Nucleus accumbens (tissue), 56 donors: ENCODE measurements at regions not wholly inside any gene's neighbourhood (a gene's known extent, or its start where the extent isn't known, plus 50 kb on each side); places are given as distances from the start of the nearest gene placed in this dataset.
"Not testable (repeated sequence)": the region's sequence is repeated elsewhere in the genome, so short reads cannot be mapped to it uniquely, and the experiment has no call there.

Source experiments
- DNase-seq, 56 donors: peaks; one replicate each; lab custom pipeline; 2025; lab: John Stamatoyannopoulos, UW

DNA sequence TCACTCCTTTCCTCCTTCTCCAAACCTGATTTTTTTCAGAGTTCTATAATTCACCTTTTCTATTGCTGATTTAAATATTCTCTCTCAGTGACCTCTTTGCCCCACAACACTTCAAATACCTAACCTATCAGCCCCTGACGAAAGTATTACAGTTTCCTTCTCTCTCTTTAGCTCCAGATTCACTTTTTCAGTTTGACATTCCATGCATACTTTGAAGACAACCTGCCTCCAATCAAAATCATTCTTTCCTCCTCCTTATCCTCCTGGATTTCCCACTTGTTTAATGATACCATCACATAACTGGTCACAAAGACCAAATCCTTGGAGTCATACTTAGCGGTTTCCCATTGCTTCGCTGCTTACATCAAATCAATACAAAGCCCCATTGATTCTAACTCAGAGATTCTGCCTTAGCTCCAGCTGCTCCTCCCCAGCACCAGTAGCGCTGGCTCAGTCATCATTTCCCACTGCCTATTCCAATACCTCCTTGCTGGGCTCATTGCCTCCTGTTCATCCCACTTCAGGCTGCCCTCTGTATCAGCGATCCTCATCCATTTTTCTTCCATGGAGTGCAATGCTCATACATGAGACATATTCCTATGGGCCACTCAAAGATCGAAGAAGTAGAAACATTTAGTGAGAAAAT lies 240.1 kb downstream of the ZNF92 start:
- DNase-seq: not testable (repeated sequence)

DNA sequence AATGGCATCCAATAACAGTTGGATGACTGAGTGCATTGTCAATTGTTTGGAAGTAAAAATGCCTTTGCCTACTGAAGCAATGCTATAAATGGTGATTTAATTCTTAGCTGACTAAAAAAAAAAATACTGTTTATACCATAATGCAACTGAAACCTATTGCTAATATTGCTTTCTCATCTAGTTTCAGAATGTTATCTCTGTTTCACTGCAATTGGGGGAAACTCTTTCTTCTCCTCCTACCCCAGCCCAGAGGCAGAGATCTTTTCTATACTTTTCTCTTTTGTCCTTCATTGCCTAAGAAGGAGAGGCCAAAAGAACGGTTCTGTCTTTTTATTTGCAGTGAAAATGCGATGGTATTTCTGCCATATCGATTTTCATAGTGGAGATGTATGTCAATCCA lies 242.5 kb downstream of the ZNF92 start:
- DNase-seq: not testable (repeated sequence)

DNA sequence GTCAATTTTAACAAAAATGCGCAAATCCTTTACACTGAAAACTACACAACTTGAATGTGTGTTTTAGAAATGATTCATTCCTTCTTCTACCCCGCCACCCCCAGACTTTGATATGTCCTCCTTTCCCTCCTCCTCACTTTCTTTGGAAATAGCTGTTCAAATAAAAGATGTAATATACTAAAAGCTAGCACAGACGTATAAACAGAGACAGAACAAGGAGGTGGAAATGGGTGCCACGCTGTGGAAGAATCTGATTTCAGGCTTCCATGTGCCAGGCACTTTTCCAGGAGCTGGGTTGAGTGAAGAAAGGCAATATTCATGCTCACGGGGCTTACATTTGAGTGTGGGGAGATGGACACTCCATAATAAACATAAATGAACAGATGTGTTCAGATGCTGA lies 246.6 kb downstream of the ZNF92 start:
- peak in 4 of 56 donors; percentile 0 to 13 (median 4) for DNase-seq

DNA sequence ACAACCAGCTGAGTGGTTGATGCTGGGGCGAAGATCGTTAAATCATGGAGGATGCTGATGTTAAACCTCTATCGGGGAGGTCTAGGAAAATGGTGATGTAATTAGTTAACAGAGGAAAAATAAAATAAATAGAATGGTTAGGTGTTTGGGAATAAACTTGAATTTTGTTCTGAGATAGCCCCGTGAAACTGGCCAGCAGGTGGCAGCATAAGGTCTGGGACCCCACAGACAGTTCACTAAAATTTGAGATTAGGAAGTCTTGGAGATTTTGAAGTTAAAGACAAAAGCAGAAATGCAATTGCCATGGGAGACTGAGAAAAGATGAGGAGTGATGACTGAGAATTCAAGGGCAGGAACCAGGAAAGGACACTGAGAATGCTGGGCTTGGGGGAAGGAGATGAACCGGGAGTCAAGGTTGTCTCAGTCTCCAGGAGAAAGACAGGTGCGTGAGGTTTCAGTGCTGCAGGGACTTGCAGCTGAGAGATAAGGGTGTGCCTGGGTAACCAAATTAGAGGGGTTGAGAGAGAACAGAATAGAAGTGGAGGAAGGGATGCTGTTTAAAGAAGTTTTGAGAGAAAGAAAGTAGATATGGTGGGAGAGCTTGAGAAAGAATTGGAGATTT lies 248.0 kb downstream of the ZNF92 start:
- peak in 12 of 56 donors; percentile 0 to 52 (median 8) for DNase-seq

DNA sequence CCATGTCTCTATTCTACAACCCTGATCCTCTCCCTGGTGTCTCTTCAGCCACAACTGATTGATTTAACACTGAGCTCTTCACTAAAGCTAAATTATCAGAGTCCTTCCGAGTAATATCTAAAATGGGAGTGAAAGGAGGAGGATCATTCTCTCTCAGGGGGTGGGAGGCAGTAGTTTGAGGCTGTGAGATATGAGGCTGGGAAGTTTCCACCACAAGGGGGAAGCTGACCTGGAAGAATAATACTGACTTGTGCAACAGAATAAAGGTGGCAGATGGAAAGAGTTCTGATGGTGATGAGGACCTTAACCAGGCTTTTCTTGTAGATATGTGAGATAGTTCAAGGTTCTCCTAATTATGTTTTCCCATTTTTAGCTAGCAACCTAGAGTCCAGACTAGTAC lies 241.6 kb upstream of the VKORC1L1 start:
- DNase-seq: not testable (repeated sequence)

DNA sequence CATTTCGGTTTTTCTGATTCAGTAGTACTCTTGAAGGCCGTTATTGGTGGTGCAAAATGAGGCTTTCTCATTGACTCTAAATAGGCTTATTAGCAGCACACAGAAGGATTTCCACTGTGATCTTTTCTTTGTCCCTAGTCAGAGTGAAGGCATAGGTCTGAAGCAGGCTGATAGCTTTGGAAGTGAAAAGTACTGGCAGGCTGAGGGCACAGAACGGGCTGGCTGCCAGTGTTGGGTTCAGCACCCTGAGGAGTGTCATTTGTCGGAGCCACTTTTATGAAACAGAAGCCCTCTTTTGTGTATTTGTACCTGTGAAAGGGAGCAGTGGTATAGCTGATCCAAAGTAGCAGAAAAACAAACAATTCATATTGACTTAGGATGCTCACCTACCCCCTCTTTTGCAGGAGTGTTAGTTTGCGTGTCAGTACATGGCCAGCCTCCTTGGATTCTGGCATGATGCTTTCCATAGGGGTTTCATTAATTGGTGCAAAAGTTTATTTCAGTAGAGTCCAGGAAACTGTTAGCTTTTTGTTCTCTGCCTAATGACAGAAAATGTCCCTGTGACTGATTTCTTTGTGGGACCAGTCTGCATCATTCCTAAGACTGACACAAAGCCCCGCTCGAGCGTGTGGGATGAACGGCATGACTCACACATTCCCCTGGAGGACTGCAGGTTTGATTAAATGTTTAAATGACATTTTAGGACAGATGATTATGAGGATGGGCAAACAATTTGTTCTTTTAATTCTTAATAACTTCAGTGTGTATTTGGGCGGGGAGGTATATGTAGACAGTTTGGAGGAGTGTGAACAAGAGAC lies 239.1 kb upstream of the VKORC1L1 start:
- not testable (repeated sequence) for DNase-seq

DNA sequence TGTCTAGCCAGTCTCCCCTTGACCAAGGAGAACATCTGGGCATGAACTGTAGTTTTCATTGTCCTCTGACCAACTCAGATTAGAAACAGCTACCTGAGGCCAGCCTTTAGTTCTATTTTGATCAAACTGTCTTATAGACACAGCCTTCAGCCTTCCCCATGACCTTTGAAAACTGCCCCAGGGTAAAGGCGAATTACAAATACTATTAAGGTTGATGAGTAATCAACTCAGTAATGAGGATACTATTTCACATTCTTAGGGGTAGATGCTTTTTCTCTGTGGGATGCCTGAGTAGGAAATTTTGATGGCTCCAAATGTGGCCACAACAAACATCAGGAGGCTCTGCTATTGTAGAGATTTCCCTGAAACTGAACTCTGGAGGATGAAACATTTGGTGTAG lies 234.0 kb upstream of the VKORC1L1 start:
- DNase-seq: not testable (repeated sequence)

DNA sequence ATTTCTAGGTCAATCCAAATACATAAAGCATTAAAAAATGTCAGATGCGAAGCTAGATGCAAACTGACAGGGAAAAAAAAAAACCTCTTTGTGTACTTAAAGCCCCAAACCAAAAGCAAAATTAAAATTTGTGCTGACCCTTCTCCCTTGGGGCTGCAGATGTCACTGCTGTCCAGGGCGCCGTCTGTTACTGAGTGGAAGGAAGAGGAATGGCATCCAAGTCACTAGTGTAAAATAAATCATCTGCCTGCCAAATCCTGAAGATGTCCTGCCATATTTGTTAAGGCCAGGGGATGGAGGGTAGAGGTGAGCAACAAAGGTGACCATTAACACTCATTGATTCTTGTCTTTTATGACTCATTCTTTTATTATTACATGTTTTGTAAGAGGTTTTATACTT lies 233.2 kb upstream of the VKORC1L1 start:
- DNase-seq: not testable (repeated sequence)

DNA sequence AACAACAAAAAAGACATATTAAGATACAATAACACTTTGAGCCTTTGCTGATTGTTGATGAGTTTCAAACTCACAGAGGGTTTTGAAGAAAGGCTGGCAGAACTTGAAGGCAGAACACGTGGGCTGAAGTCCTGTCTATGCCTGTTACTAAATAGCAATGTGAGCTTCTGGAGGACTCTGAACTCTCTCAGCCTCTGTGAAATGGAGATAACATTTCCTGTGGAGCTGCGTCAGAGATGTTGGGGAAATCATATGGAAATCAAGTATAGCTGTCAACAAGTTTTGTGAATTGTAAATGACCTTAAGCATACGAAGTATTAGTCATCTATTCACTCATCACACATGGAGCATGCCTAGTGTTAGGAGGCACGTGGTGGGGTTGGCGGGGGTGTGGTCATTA lies 229.4 kb upstream of the VKORC1L1 start:
- DNase-seq: not testable (repeated sequence)

DNA sequence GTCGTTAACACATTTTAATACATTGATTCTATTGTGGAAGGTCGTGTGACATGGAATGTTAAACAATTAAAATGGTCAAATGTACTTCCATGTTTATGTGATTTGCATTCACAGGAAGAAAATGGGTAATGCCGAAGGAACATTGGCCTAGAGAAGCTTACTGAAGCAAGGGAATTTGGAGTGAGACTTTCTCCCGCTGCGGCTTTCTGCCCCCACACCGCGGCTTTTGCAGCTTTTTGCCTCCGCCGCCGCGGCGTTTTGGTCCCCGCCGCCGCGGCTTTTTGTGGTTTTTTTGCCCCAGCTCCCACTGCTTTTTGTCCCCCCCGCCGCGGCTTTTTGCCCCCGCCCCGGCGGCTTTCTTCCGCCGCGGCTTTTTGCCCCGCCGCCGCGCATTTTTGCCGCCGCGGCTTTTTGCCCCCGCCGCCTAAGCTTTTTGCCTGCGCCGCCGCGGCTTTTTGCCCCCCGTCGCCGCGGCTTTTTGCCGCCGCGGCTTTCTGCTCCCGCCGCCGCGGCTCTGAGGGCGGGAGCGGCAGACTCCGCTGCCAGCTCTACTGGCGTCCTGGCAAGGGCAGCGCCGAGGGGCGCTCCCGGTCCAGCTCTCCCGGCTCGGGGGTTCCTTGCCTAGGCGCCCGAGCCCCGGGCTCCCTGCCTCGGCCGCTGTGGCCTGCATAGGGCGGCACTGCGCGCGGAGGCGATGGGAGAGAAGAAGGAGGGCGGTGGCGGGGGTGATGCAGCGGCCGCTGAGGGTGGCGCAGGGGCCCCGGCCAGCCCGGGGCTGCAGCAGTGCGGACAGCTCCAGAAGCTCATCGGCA lies 225.5 kb upstream of the VKORC1L1 start:
- DNase-seq: not testable (repeated sequence)

DNA sequence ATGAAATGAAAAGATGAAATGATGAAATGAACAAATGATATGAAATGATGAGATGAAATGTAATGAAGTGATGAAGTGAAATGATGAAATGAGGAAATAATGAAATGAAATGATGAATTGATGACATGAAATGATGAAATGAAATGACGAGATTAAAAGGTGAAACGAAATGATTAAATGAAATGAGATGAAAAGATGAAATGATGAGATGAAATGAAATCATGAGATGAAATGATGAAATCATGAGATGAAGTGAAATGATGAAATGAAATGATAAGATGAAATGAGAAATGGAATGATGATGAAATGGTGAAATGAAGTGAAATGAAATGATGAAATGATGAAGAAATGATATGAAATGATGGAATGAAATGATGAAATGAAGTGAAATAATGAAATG lies 221.7 kb upstream of the VKORC1L1 start:
- DNase-seq: not testable (repeated sequence)

DNA sequence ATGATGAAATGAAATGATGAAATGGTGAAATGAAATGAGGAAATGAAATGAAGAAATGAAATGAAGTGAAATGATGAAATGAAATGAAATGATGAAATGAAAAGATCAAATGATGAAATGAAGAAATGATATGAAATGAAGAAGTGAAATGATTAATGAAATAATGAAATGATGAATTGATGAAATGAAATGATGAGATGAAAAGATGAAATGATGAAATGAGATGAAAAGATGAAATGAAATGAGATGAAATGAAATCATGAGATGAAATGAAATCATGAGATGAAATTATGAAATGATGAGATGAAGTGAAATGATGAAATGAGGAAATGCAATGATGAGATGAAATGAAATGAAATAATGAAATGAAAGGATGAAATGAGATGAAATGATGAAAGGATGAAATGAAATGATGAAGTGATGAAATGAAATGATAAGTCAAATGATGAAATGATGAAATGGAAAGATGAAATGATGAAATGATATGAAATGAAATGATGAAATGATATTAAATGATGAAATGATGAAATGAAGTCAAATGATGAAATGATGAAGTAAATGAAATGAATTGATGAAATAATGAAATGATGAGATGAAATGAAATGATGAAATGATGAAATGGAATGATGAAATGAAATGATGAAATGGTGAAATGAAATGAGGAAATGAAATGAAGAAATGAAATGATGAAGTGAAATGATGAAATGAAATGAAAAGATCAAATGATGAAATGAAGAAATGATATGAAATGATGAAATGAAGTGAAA lies 220.9 kb upstream of the VKORC1L1 start:
- DNase-seq: not testable (repeated sequence)

DNA sequence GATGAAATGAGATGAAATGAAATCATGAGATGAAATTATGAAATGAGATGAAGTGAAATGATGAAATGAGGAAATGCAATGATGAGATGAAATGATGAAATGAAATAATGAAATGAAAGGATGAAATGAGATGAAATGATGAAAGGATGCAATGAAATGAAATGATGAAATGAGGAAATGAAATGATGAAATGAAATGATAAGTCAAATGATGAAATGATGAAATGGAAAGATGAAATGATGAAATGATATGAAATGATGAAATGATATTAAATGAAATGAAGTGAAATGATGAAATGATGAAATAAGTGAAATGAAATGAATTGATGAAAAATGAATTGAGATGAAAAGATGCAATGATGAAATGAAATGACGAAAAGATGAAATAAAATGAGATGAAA lies 220.2 kb upstream of the VKORC1L1 start:
- not testable (repeated sequence) for DNase-seq

DNA sequence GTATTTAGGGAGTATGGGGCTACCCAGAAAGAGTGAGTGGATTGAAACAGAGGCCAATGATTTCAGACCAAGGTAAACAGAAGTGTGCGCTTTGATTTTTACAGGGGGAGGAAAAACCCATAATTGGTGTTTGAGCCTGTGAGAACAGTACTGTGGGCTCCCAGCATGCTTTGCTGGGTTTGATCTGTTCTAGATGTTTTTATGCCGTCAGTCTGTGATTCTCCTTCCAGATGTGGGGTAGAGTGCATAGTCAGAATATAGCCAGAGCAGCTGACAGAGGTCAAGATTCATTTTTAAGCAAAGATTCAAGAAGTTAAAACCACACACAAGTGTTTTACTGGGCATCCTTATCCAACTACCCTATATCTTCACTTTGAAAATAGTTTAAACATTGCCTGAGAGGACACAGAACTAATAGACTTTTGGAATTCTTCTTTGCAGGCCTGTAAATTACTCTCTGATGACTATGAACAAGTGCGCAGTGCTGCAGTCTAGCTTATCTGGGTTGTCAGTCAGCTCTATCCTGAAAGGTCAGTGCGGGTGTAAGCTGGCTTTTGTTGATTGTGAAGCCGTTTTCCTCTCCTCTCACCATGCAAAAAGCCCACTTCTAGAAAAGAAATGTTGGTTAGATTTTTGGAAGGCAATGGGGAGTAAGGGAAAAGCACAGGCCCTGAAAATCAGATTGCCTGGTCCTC lies 216.2 kb upstream of the VKORC1L1 start:
- not testable (repeated sequence) for DNase-seq

DNA sequence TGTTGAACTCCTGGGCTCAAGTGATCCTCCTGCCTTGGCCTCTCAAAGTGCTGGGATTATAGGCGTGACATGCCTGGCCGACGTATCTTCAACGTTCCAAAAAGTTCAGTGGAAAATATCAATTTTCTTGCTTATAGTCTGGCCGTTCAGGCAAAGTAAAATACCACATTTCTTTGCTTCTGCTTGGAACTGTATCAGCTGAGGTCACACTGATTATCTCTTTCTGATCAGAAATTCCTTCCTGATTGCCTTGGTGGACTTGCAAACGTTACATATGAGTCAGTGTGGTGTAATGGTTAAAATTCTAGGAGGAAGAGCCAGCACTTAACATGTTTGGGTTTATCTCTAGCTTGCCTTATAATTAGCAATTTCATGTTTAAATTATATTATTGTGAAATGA lies 189.5 kb upstream of the VKORC1L1 start:
- not testable (repeated sequence) for DNase-seq

DNA sequence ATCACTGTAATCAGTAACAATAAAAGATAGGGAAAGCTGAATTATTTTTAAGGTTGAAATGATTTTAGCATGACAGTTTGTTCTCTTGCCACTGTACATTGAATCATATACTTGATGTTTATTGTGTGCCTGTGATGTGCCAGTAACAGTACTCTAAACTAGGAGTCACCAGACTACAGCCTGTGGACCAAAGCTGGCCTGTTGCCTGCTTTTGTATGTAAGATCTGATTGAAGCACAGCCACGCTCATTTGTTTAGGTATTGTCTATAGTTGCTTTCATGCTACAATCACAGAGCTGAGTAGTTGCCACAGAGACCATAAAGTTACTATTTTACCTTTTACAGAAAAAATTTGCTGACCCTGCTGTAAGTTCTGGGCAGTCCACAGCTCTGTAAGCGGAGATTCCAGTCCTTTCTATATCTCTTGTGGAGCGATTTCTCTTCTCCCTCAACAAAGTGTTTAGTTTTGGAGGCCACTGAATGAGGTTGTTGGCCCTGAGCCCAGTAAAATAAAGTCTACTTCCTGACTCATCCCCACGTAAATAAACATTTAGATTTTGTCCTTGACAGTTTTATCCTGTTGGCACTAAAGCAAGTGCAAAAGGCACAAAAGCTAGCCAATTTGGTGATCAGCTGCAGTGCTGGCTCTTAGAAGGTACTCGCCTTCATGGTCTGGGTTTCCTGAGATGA lies 173.7 kb upstream of the VKORC1L1 start:
- not testable (repeated sequence) for DNase-seq

DNA sequence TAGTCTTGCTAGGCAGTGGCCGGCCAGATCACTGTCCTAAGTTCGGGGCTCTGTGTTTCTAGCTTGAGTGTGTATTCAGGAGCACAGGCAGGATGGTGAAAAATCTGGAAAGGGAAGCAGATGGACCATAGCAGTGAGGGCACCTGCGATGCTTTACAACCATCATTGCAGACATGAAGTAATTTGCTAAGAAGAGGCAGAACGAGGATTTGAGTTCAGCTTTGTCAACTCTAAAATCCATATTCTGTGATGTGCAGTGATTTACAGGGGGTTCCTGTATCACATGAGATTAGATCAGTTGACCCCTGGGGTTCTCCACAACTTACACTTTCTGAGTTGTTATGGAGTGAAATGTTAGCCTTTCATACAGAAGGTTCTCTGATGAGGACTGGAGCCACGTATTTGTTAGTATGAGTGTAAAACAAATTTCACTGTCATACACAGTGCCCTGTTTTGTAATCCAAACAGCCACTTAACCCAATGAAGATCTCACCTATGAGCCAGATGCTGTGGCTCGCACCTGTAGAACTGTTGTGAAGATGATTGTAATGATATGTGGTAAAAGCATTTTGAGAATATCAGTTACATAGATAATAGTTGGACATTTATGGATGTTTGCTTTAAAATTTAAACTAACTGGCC lies 173.0 kb upstream of the VKORC1L1 start:
- not testable (repeated sequence) for DNase-seq
